ENCODE measurements at regions not wholly inside any gene's neighbourhood (a gene's known extent, or its start where the extent isn't known, plus 50 kb on each side); places are given as distances from the start of the nearest gene placed in this dataset.

- H3K4me3 ChIP-seq (ENCODE audit: low read length), result no peak overlapping the region
- no peak overlapping the region for H2AFZ ChIP-seq (ENCODE audit: low read depth, low read length)
- peaks cover 7% of the 10 kb centered on the region for H3K27me3 ChIP-seq (ENCODE audit: insufficient read depth, low read length)
- no peaks in the 10 kb centered on the region for H3K9me3 ChIP-seq (ENCODE audit: low read length)
- no peaks in the 10 kb centered on the region for H3K4me1 ChIP-seq (ENCODE audit: insufficient read depth, low read length)
- H3K36me3 ChIP-seq (ENCODE audit: insufficient read depth, low read length), result no peaks in the 10 kb centered on the region
Measured at GRCh38 chr10:121217331-121217730, 366.2 kb downstream of the WDR11 start.

- Histone ChIP-seq H3K9me3 (ENCODE audit: low read length) (no peaks in the 10 kb centered on the region), H3K4me3 (ENCODE audit: low read length) (no peak overlapping the region), H3K36me3 (ENCODE audit: insufficient read depth, low read length) (no peaks in the 10 kb centered on the region), H3K27me3 (ENCODE audit: insufficient read depth, low read length) (peaks cover 7% of the 10 kb centered on the region), H3K4me1 (ENCODE audit: insufficient read depth, low read length) (no peaks in the 10 kb centered on the region), H2AFZ (ENCODE audit: low read depth, low read length) (no peak overlapping the region)
Measured at GRCh38 chr10:121221072-121221471, 369.9 kb downstream of the WDR11 start.

- Histone ChIP-seq H3K36me3 (ENCODE audit: insufficient read depth, low read length) (no peaks in the 10 kb centered on the region), H3K27me3 (ENCODE audit: insufficient read depth, low read length) (peaks cover under 1% of the 10 kb centered on the region), H3K9me3 (ENCODE audit: low read length) (no peaks in the 10 kb centered on the region), H3K4me1 (ENCODE audit: insufficient read depth, low read length) (no peaks in the 10 kb centered on the region), H3K4me3 (ENCODE audit: low read length) (no peak overlapping the region), H2AFZ (ENCODE audit: low read depth, low read length) (no peak overlapping the region)
Measured at GRCh38 chr10:121221991-121222390, 370.8 kb downstream of the WDR11 start.

- no peak overlapping the region for H3K4me3 ChIP-seq (ENCODE audit: low read length)
- no peak overlapping the region for H2AFZ ChIP-seq (ENCODE audit: low read depth, low read length)
- H3K27me3 ChIP-seq (ENCODE audit: insufficient read depth, low read length), result no peaks in the 10 kb centered on the region
- H3K4me1 ChIP-seq (ENCODE audit: insufficient read depth, low read length), result no peaks in the 10 kb centered on the region
- no peaks in the 10 kb centered on the region for H3K36me3 ChIP-seq (ENCODE audit: insufficient read depth, low read length)
- no peaks in the 10 kb centered on the region for H3K9me3 ChIP-seq (ENCODE audit: low read length)
Measured at GRCh38 chr10:121222842-121223241, 371.7 kb downstream of the WDR11 start.

GRCh38 chr10:121231079-121231478 is 367.2 kb downstream of the FGFR2 start:
- Histone ChIP-seq H3K9me3 (ENCODE audit: low read length) (peaks cover 4% of the 10 kb centered on the region), H3K4me3 (ENCODE audit: low read length) (no peak overlapping the region), H3K4me1 (ENCODE audit: insufficient read depth, low read length) (no peaks in the 10 kb centered on the region), H3K36me3 (ENCODE audit: insufficient read depth, low read length) (no peaks in the 10 kb centered on the region), H2AFZ (ENCODE audit: low read depth, low read length) (no peak overlapping the region), H3K27me3 (ENCODE audit: insufficient read depth, low read length) (no peaks in the 10 kb centered on the region)

GRCh38 chr10:121232494-121232893 is 365.8 kb downstream of the FGFR2 start:
- Histone ChIP-seq H3K36me3 (ENCODE audit: insufficient read depth, low read length) (no peaks in the 10 kb centered on the region), H3K4me1 (ENCODE audit: insufficient read depth, low read length) (no peaks in the 10 kb centered on the region), H3K9me3 (ENCODE audit: low read length) (peaks cover 4% of the 10 kb centered on the region), H3K4me3 (ENCODE audit: low read length) (no peak overlapping the region), H3K27me3 (ENCODE audit: insufficient read depth, low read length) (no peaks in the 10 kb centered on the region), H2AFZ (ENCODE audit: low read depth, low read length) (no peak overlapping the region)

GRCh38 chr10:121235692-121236091 is 362.6 kb downstream of the FGFR2 start:
- Histone ChIP-seq H3K9me3 (ENCODE audit: low read length) (peaks cover 4% of the 10 kb centered on the region), H3K4me3 (ENCODE audit: low read length) (no peak overlapping the region), H3K4me1 (ENCODE audit: insufficient read depth, low read length) (no peaks in the 10 kb centered on the region), H3K36me3 (ENCODE audit: insufficient read depth, low read length) (no peaks in the 10 kb centered on the region), H2AFZ (ENCODE audit: low read depth, low read length) (no peak overlapping the region), H3K27me3 (ENCODE audit: insufficient read depth, low read length) (no peaks in the 10 kb centered on the region)

GRCh38 chr10:121236621-121237020 is 361.6 kb downstream of the FGFR2 start:
- Histone ChIP-seq H3K4me3 (ENCODE audit: low read length) (no peak overlapping the region), H3K4me1 (ENCODE audit: insufficient read depth, low read length) (no peaks in the 10 kb centered on the region), H2AFZ (ENCODE audit: low read depth, low read length) (no peak overlapping the region), H3K36me3 (ENCODE audit: insufficient read depth, low read length) (no peaks in the 10 kb centered on the region), H3K9me3 (ENCODE audit: low read length) (peaks cover 4% of the 10 kb centered on the region), H3K27me3 (ENCODE audit: insufficient read depth, low read length) (no peaks in the 10 kb centered on the region)

GRCh38 chr10:121237718-121238117 is 360.5 kb downstream of the FGFR2 start:
- Histone ChIP-seq H3K27me3 (ENCODE audit: insufficient read depth, low read length) (no peaks in the 10 kb centered on the region), H2AFZ (ENCODE audit: low read depth, low read length) (no peak overlapping the region), H3K4me1 (ENCODE audit: insufficient read depth, low read length) (no peaks in the 10 kb centered on the region), H3K36me3 (ENCODE audit: insufficient read depth, low read length) (no peaks in the 10 kb centered on the region), H3K4me3 (ENCODE audit: low read length) (no peak overlapping the region), H3K9me3 (ENCODE audit: low read length) (peaks cover 4% of the 10 kb centered on the region)

GRCh38 chr10:121240011-121240410 is 358.2 kb downstream of the FGFR2 start:
- no peak overlapping the region for H3K4me3 ChIP-seq (ENCODE audit: low read length)
- peaks cover 4% of the 10 kb centered on the region for H3K9me3 ChIP-seq (ENCODE audit: low read length)
- no peak overlapping the region for H2AFZ ChIP-seq (ENCODE audit: low read depth, low read length)
- H3K36me3 ChIP-seq (ENCODE audit: insufficient read depth, low read length), result no peaks in the 10 kb centered on the region
- H3K27me3 ChIP-seq (ENCODE audit: insufficient read depth, low read length), result no peaks in the 10 kb centered on the region
- no peaks in the 10 kb centered on the region for H3K4me1 ChIP-seq (ENCODE audit: insufficient read depth, low read length)

- Histone ChIP-seq H2AFZ (ENCODE audit: low read depth, low read length) (no peak overlapping the region), H3K27me3 (ENCODE audit: insufficient read depth, low read length) (no peaks in the 10 kb centered on the region), H3K4me1 (ENCODE audit: insufficient read depth, low read length) (no peaks in the 10 kb centered on the region), H3K4me3 (ENCODE audit: low read length) (no peak overlapping the region), H3K36me3 (ENCODE audit: insufficient read depth, low read length) (no peaks in the 10 kb centered on the region), H3K9me3 (ENCODE audit: low read length) (peaks cover 2% of the 10 kb centered on the region)
Measured at GRCh38 chr10:121240556-121240955, 357.7 kb downstream of the FGFR2 start.

- no peaks in the 10 kb centered on the region for H3K9me3 ChIP-seq (ENCODE audit: low read length)
- H2AFZ ChIP-seq (ENCODE audit: low read depth, low read length), result no peak overlapping the region
- H3K4me1 ChIP-seq (ENCODE audit: insufficient read depth, low read length), result no peaks in the 10 kb centered on the region
- no peak overlapping the region for H3K4me3 ChIP-seq (ENCODE audit: low read length)
- no peaks in the 10 kb centered on the region for H3K27me3 ChIP-seq (ENCODE audit: insufficient read depth, low read length)
- H3K36me3 ChIP-seq (ENCODE audit: insufficient read depth, low read length), result no peaks in the 10 kb centered on the region
Measured at GRCh38 chr10:121241337-121241736, 356.9 kb downstream of the FGFR2 start.

GRCh38 chr10:121242741-121243608 is 355.3 kb downstream of the FGFR2 start:
- H3K36me3 ChIP-seq (ENCODE audit: insufficient read depth, low read length), result no peaks in the 10 kb centered on the region
- H3K4me1 ChIP-seq (ENCODE audit: insufficient read depth, low read length), result no peaks in the 10 kb centered on the region
- no peak overlapping the region for H3K4me3 ChIP-seq (ENCODE audit: low read length)
- no peaks in the 10 kb centered on the region for H3K9me3 ChIP-seq (ENCODE audit: low read length)
- H3K27me3 ChIP-seq (ENCODE audit: insufficient read depth, low read length), result no peaks in the 10 kb centered on the region
- no peak overlapping the region for H2AFZ ChIP-seq (ENCODE audit: low read depth, low read length)
